ENCODE measurements at regions not wholly inside any gene's neighbourhood (a gene's known extent, or its start where the extent isn't known, plus 50 kb on each side); places are given as distances from the start of the nearest gene placed in this dataset.
"Not testable (repeated sequence)": the region's sequence is repeated elsewhere in the genome, so short reads cannot be mapped to it uniquely, and the experiment has no call there.

GRCh38 chr21:17387030-17387617 lies 125.7 kb upstream of the CXADR start:
- peak; percentile 66 for DNase-seq

GRCh38 chr21:17388226-17388625 lies 124.6 kb upstream of the CXADR start:
- peak; percentile 76 for DNase-seq

- DNase-seq = no peak
Observed at GRCh38 chr21:17389311-17389710, 123.5 kb upstream of the CXADR start.

GRCh38 chr21:17390569-17390968 lies 122.3 kb upstream of the CXADR start:
- no peak for DNase-seq

- no peak for DNase-seq
Observed at GRCh38 chr21:17391811-17392340, 121.0 kb upstream of the CXADR start.

GRCh38 chr21:17393413-17393812 lies 119.4 kb upstream of the CXADR start:
- DNase-seq = no peak

- no peak for DNase-seq
Observed at GRCh38 chr21:17396948-17397347, 115.9 kb upstream of the CXADR start.

GRCh38 chr21:17397703-17398102 lies 115.1 kb upstream of the CXADR start:
- no peak for DNase-seq

- not testable (repeated sequence) for DNase-seq
Observed at GRCh38 chr21:17398954-17399353, 113.9 kb upstream of the CXADR start.

- peak; percentile 95 for DNase-seq
Observed at GRCh38 chr21:17402937-17403336, 109.9 kb upstream of the CXADR start.

GRCh38 chr21:17406202-17406601 lies 106.6 kb upstream of the CXADR start:
- DNase-seq = no peak

- DNase-seq = no peak
Observed at GRCh38 chr21:17414766-17415165, 98.1 kb upstream of the CXADR start.

- DNase-seq = no peak
Observed at GRCh38 chr21:17416139-17416538, 96.7 kb upstream of the CXADR start.

GRCh38 chr21:17422931-17423330 lies 89.9 kb upstream of the CXADR start:
- no peak for DNase-seq

GRCh38 chr21:17427157-17427556 lies 85.7 kb upstream of the CXADR start:
- DNase-seq = no peak

GRCh38 chr21:17427831-17428483 lies 84.9 kb upstream of the CXADR start:
- DNase-seq = no peak

GRCh38 chr21:17428484-17428869 lies 84.4 kb upstream of the CXADR start:
- no peak for DNase-seq

GRCh38 chr21:17428980-17429379 lies 83.9 kb upstream of the CXADR start:
- no peak for DNase-seq

- no peak for DNase-seq
Observed at GRCh38 chr21:17429936-17430335, 82.9 kb upstream of the CXADR start.

- no peak for DNase-seq
Observed at GRCh38 chr21:17432732-17433057, 80.1 kb upstream of the CXADR start.

GRCh38 chr21:17433730-17434129 lies 79.1 kb upstream of the CXADR start:
- DNase-seq = no peak

- no peak for DNase-seq
Observed at GRCh38 chr21:17435565-17436543, 77.0 kb upstream of the CXADR start.

- DNase-seq = no peak
Observed at GRCh38 chr21:17436626-17437111, 76.2 kb upstream of the CXADR start.

- DNase-seq = no peak
Observed at GRCh38 chr21:17438635-17439034, 74.2 kb upstream of the CXADR start.

Data from MV-4-11 (cell line).